GM23338 (cell line): ENCODE measurements at regions not wholly inside any gene's neighbourhood (a gene's known extent, or its start where the extent isn't known, plus 50 kb on each side); places are given as distances from the start of the nearest gene placed in this dataset.

Experiments
- EZH2 ChIP-seq: fragments of 200-600 bp; sonication (generic); IDR thresholded peaks from one replicate; pipeline ENCODE4 v1.8.0; 2017; ENCODE audit warnings: antibody characterized with exemption, mild to moderate bottlenecking, low read depth; ENCODE audit not compliant: unreplicated experiment
- EZH2phosphoT487 ChIP-seq: fragments of 200-600 bp; sonication (generic); IDR thresholded peaks from one replicate; pipeline ENCODE4 v1.8.1; 2018; ENCODE audit warnings: antibody characterized with exemption; ENCODE audit not compliant: unreplicated experiment
- JUNB ChIP-seq: IDR thresholded peaks from one replicate; pipeline ENCODE4 v1.6.1; 2016; ENCODE audit warnings: antibody characterized with exemption; ENCODE audit not compliant: unreplicated experiment
- NANOG ChIP-seq: IDR thresholded peaks from 2 replicates; pipeline ENCODE4 v1.6.1; 2016; ENCODE audit warnings: antibody characterized with exemption, borderline replicate concordance
- POLR2AphosphoS5 ChIP-seq: IDR thresholded peaks from 2 replicates; pipeline ENCODE4 v1.6.1; 2016; ENCODE audit warnings: antibody characterized with exemption, low read depth
- STAT1 ChIP-seq: IDR thresholded peaks from one replicate; pipeline ENCODE4 v1.6.1; 2016; ENCODE audit warnings: antibody characterized with exemption; ENCODE audit not compliant: unreplicated experiment
- ZNF114 ChIP-seq: fragments of 250-450 bp; sonication (Bioruptor Pico); IDR thresholded peaks from 2 replicates; pipeline ENCODE4 v1.5.0; 2020; ENCODE audit warnings: mild to moderate bottlenecking, moderate library complexity
- ZNF331 ChIP-seq: fragments of 250-450 bp; sonication (Bioruptor Pico); IDR thresholded peaks from 2 replicates; pipeline ENCODE4 v1.5.0; 2020; ENCODE audit warnings: low read depth, mild to moderate bottlenecking, moderate library complexity
- TF ChIP-seq, protein P1 (sequence below), 2 experiments: fragments of 200-600 bp in 1 of 2; sonication (generic) in 1 of 2; conservative IDR thresholded peaks; 2 replicates each; pipeline versions ENCODE4 v1.5.1 to v1.6.1; 2016 to 2017; ENCODE audit warnings: antibody characterized with exemption in 2 of 2, low read depth in 2 of 2, mild to moderate bottlenecking in 2 of 2, moderate library complexity in 1 of 2
- TF ChIP-seq, protein P2 (sequence below): IDR thresholded peaks from one replicate; pipeline ENCODE4 v1.6.1; 2018; ENCODE audit warnings: antibody characterized with exemption; ENCODE audit not compliant: unreplicated experiment
- TF ChIP-seq, protein P3 (sequence below): IDR thresholded peaks from 2 replicates; pipeline ENCODE4 v1.6.1; 2016; ENCODE audit warnings: antibody characterized with exemption

DNA sequence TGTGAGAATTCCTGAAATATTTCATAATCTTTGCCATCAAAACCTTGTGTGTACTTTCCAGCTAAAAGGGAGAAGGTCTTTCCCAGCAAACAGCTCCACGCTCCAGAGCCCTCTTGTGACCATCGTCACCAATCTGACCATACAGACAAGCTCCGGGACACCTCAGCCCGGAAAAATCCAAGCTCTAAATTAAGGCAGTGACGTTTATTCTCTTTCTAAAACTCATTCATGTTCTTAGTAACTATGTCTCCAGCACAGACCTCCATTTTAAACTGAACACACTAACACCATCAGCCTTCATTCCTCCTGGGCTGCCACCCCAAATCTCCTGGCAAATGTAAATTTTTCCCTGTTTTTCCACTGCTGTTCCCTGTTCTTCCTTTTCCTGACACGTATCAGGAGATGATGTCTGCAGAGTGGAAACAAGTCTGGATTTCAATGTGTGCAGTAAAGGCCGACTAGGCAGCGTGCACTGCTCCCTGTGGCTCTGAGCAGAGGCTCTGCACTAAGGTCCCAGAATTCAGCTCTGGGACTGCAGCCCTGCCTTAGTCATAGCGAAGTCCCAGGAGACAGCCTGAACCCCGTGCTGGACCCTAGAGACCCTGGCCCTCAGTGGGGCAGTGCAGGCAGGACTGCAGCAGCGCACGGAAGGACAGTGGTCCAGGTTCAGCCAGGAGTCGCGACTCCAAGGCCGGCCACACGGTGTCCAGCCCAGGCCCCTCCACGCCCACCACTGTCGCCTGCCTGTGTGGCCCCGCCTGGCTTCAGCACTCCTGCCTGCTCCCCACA, 452.5 kb upstream of the SALL3 start:
- TF ChIP-seq, protein P1, sequence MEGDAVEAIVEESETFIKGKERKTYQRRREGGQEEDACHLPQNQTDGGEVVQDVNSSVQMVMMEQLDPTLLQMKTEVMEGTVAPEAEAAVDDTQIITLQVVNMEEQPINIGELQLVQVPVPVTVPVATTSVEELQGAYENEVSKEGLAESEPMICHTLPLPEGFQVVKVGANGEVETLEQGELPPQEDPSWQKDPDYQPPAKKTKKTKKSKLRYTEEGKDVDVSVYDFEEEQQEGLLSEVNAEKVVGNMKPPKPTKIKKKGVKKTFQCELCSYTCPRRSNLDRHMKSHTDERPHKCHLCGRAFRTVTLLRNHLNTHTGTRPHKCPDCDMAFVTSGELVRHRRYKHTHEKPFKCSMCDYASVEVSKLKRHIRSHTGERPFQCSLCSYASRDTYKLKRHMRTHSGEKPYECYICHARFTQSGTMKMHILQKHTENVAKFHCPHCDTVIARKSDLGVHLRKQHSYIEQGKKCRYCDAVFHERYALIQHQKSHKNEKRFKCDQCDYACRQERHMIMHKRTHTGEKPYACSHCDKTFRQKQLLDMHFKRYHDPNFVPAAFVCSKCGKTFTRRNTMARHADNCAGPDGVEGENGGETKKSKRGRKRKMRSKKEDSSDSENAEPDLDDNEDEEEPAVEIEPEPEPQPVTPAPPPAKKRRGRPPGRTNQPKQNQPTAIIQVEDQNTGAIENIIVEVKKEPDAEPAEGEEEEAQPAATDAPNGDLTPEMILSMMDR (conservative IDR thresholded peaks at IDR 0.05; ENCODE audit: low read depth in 2 of 2) = no peak
- TF ChIP-seq EZH2phosphoT487 = no peak
- no peak for TF ChIP-seq ZNF331 (CRISPR knock-in tag)
- no peak for TF ChIP-seq POLR2AphosphoS5
- TF ChIP-seq STAT1 = no peak
- TF ChIP-seq, protein P2, sequence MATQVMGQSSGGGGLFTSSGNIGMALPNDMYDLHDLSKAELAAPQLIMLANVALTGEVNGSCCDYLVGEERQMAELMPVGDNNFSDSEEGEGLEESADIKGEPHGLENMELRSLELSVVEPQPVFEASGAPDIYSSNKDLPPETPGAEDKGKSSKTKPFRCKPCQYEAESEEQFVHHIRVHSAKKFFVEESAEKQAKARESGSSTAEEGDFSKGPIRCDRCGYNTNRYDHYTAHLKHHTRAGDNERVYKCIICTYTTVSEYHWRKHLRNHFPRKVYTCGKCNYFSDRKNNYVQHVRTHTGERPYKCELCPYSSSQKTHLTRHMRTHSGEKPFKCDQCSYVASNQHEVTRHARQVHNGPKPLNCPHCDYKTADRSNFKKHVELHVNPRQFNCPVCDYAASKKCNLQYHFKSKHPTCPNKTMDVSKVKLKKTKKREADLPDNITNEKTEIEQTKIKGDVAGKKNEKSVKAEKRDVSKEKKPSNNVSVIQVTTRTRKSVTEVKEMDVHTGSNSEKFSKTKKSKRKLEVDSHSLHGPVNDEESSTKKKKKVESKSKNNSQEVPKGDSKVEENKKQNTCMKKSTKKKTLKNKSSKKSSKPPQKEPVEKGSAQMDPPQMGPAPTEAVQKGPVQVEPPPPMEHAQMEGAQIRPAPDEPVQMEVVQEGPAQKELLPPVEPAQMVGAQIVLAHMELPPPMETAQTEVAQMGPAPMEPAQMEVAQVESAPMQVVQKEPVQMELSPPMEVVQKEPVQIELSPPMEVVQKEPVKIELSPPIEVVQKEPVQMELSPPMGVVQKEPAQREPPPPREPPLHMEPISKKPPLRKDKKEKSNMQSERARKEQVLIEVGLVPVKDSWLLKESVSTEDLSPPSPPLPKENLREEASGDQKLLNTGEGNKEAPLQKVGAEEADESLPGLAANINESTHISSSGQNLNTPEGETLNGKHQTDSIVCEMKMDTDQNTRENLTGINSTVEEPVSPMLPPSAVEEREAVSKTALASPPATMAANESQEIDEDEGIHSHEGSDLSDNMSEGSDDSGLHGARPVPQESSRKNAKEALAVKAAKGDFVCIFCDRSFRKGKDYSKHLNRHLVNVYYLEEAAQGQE = no peak
- no peak for TF ChIP-seq ZNF114 (CRISPR knock-in tag)
- TF ChIP-seq, protein P3, sequence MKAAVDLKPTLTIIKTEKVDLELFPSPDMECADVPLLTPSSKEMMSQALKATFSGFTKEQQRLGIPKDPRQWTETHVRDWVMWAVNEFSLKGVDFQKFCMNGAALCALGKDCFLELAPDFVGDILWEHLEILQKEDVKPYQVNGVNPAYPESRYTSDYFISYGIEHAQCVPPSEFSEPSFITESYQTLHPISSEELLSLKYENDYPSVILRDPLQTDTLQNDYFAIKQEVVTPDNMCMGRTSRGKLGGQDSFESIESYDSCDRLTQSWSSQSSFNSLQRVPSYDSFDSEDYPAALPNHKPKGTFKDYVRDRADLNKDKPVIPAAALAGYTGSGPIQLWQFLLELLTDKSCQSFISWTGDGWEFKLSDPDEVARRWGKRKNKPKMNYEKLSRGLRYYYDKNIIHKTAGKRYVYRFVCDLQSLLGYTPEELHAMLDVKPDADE = no peak
- no peak for TF ChIP-seq EZH2
- TF ChIP-seq JUNB = no peak
- TF ChIP-seq NANOG = no peak
